ENCODE measurements at regions not wholly inside any gene's neighbourhood (a gene's known extent, or its start where the extent isn't known, plus 50 kb on each side); places are given as distances from the start of the nearest gene placed in this dataset.

DNA sequence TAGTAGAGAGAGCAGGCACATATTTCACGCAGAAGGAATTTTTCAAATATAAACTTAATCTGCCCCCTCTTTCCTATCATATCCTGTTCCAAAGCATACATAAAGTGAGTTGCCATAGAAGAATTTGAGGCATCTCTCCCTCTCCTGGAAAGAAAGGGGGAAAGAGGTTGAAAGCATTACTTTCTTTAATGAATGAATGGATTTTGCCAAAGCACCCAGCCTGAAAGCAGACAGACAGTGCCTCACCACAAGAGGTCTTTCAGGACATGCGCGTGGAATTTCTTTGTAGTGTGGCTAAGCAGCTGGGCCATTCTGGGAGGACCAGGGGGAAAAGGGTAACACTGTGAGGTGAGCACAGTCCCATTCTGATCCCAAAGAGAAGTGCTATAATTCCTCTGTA is 651.4 kb downstream of the IQCM start:
- TF ChIP-seq, protein P1, sequence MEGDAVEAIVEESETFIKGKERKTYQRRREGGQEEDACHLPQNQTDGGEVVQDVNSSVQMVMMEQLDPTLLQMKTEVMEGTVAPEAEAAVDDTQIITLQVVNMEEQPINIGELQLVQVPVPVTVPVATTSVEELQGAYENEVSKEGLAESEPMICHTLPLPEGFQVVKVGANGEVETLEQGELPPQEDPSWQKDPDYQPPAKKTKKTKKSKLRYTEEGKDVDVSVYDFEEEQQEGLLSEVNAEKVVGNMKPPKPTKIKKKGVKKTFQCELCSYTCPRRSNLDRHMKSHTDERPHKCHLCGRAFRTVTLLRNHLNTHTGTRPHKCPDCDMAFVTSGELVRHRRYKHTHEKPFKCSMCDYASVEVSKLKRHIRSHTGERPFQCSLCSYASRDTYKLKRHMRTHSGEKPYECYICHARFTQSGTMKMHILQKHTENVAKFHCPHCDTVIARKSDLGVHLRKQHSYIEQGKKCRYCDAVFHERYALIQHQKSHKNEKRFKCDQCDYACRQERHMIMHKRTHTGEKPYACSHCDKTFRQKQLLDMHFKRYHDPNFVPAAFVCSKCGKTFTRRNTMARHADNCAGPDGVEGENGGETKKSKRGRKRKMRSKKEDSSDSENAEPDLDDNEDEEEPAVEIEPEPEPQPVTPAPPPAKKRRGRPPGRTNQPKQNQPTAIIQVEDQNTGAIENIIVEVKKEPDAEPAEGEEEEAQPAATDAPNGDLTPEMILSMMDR (IDR thresholded peaks at IDR 0.05; ENCODE audit: low read depth, low read length) = no peak
- TF ChIP-seq EZH2phosphoT487 (IDR thresholded peaks at IDR 0.05; ENCODE audit: low read depth) = no peak

Measured in OCI-LY3 (cell line).